Ascending aorta (tissue), 2 donors: ENCODE measurements at regions not wholly inside any gene's neighbourhood (a gene's known extent, or its start where the extent isn't known, plus 50 kb on each side); places are given as distances from the start of the nearest gene placed in this dataset.

Experiments
- DNase-seq, 2 donors: peaks; one replicate each; pipeline ENCODE4 v3.0.0-alpha.2; 2019; ENCODE audit warnings: low spot score in 2 of 2
- H3K27ac ChIP-seq, 2 donors: fragments of 200-600 bp; sonication (generic); one replicate each; pipeline ENCODE4 v1.5.1; 2016 to 2017; ENCODE audit warnings: mild to moderate bottlenecking in 1 of 2
- H3K27me3 ChIP-seq: fragments of 200-600 bp; sonication (generic); one replicate; pipeline ENCODE4 v1.5.1; 2017
- H3K36me3 ChIP-seq, 2 donors: fragments of 200-600 bp; sonication (generic); one replicate each; pipeline ENCODE4 v1.5.1; 2016
- H3K4me1 ChIP-seq, 2 donors: fragments of 200-600 bp; sonication (generic); one replicate each; pipeline ENCODE4 v1.5.1; 2016 to 2017; ENCODE audit warnings: mild to moderate bottlenecking in 1 of 2
- H3K4me3 ChIP-seq, 2 donors: fragments of 200-600 bp; sonication (generic); one replicate each; pipeline ENCODE4 v1.5.1; 2016 to 2017; ENCODE audit warnings: mild to moderate bottlenecking in 1 of 2
- H3K9me3 ChIP-seq, 2 donors: fragments of 200-600 bp; sonication (generic); one replicate each; pipeline ENCODE4 v1.5.1; 2016
- CTCF ChIP-seq, 3 experiments: fragments of 200-600 bp in 2 of 3; fragments of 450-650 bp in 1 of 3; sonication (generic) in 2 of 3; IDR thresholded peaks; one replicate each; pipeline ENCODE4 v1.5.1; 2016 to 2019; ENCODE audit warnings: antibody characterized with exemption in 3 of 3, mild to moderate bottlenecking in 1 of 3, moderate library complexity in 1 of 3
- intact Hi-C: fragments of 100-400 bp; cut with DNase I; formaldehyde crosslinking; loops from one replicate; pipeline ENCODE4 v1.15.1; 2023

- no peaks in the 10 kb centered on the region for H3K4me1 ChIP-seq
- no peak overlapping the region for H3K27ac ChIP-seq
- no peak for DNase-seq
- H3K36me3 ChIP-seq = no peaks in the 10 kb centered on the region
- intact Hi-C loops = no loop called here
- H3K9me3 ChIP-seq = no peaks in the 10 kb centered on the region
- H3K4me3 ChIP-seq = no peak overlapping the region
- TF ChIP-seq CTCF (IDR thresholded peaks at IDR 0.05) = no peak
- H3K27me3 ChIP-seq = no peaks in the 10 kb centered on the region
Measured at GRCh38 chr6:44733868-44734267, 346.4 kb downstream of the CDC5L start.

DNA sequence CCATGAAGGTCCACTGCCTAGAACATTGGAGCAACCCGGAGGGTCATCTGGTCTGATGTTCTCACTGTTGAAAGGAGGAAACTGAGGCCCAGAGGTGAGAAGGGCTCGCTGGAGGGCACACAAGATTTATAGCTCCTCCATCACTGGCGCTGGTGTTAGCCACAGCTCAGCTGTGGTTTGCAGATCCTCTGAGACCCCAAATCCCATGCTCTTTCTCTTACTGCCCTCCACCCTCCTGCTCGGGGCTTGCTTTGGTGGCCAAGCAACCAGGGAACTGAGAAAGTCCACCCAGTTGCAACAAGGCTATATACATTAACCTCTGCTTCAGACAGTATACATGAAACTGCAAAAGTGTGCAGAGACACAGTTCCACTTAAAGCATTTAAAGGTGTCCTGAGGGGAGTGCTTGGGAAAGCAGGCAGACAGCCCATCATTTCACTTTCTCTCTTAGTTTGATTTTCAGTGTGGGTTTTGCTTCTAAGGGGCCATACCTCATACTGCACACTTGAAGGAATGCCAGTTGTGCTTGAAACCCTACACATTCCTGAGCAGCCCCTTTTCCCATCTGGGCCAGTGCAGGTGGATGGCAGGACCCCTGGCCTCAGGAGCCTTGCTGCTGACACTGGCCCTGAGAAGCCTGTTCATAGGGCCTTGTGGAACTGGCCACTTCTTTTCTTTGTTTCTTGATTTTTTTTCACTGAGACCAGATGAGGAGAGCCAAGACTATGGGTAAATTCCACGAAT, 347.6 kb downstream of the CDC5L start:
- Histone ChIP-seq H3K9me3 (no peaks in the 10 kb centered on the region), H3K27ac (no peak overlapping the region), H3K36me3 (no peaks in the 10 kb centered on the region), H3K4me3 (no peak overlapping the region), H3K27me3 (no peaks in the 10 kb centered on the region), H3K4me1 (no peaks in the 10 kb centered on the region)
- intact Hi-C loops = no loop called here
- no peak for DNase-seq
- TF ChIP-seq CTCF (IDR thresholded peaks at IDR 0.05) = no peak

- no peak overlapping the region for H3K4me3 ChIP-seq
- no peak overlapping the region for H3K27ac ChIP-seq
- no peak for TF ChIP-seq CTCF (IDR thresholded peaks at IDR 0.05)
- no peaks in the 10 kb centered on the region for H3K4me1 ChIP-seq
- H3K36me3 ChIP-seq = no peaks in the 10 kb centered on the region
- no peaks in the 10 kb centered on the region for H3K27me3 ChIP-seq
- H3K9me3 ChIP-seq = no peaks in the 10 kb centered on the region
- intact Hi-C loops = no loop called here
- DNase-seq = no peak
Measured at GRCh38 chr6:44735630-44735963, 348.1 kb downstream of the CDC5L start.

- no peaks in the 10 kb centered on the region for H3K36me3 ChIP-seq
- H3K9me3 ChIP-seq = no peaks in the 10 kb centered on the region
- no peak for DNase-seq
- TF ChIP-seq CTCF (IDR thresholded peaks at IDR 0.05) = no peak
- H3K4me3 ChIP-seq = no peak overlapping the region
- no peaks in the 10 kb centered on the region for H3K4me1 ChIP-seq
- intact Hi-C loops = no loop called here
- no peak overlapping the region for H3K27ac ChIP-seq
- no peaks in the 10 kb centered on the region for H3K27me3 ChIP-seq
Measured at GRCh38 chr6:44737341-44737740, 349.8 kb downstream of the CDC5L start.

DNA sequence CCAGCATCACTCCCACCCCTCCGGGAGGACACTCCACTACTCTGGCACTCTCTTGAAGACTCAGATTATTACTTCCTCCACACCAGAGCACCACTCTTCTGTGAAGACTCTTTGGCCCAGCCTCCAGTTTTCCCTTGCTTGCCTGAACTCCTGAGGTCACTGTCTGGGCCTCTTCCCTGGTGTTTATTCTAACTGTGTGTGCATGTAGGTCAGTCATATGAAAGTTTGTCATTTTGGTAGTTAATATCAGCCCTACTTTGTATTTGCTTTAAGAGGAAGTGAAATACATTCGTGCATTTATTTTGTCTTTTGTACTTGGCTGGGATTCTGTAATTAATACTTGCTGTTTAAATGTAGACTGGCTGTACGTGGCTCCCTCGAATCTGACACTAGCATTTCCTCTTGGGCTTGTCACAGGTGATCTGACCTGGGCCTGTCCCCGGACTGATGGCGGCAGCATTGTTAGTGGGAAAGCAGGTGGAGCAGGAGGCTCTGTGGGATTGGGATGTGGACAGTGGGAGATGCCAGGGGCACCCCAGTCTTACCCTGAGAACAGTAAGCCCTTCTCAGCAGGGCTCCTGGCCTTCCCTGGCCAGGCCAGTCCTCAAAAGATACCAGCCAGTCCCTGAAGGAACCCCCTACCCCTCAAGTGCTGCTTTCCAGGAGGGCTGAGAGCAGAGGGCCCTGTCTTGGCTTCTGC, 350.5 kb downstream of the CDC5L start:
- Histone ChIP-seq H3K36me3 (no peaks in the 10 kb centered on the region), H3K27me3 (no peaks in the 10 kb centered on the region), H3K27ac (no peak overlapping the region), H3K4me3 (no peak overlapping the region), H3K4me1 (no peaks in the 10 kb centered on the region), H3K9me3 (no peaks in the 10 kb centered on the region)
- no peak for DNase-seq
- intact Hi-C loops = no loop called here
- TF ChIP-seq CTCF (IDR thresholded peaks at IDR 0.05) = no peak
